Dermis blood vessel endothelial cell (primary cell): ENCODE measurements at regions not wholly inside any gene's neighbourhood (a gene's known extent, or its start where the extent isn't known, plus 50 kb on each side); places are given as distances from the start of the nearest gene placed in this dataset.
"Not testable (repeated sequence)": the region's sequence is repeated elsewhere in the genome, so short reads cannot be mapped to it uniquely, and the experiment has no call there.

ENCODE experiments used
- DNase-seq: peaks from one replicate; pipeline ENCODE4 v3.0.0; 2010

GRCh38 chr1:199551967-199552565, 475.4 kb upstream of the NR5A2 start:
- DNase-seq, result peak; percentile 81

GRCh38 chr1:199553104-199553503, 474.4 kb upstream of the NR5A2 start:
- DNase-seq, result no peak

GRCh38 chr1:199561334-199561733, 466.2 kb upstream of the NR5A2 start:
- DNase-seq, result no peak

GRCh38 chr1:199573047-199573446, 454.5 kb upstream of the NR5A2 start:
- DNase-seq, result peak; percentile 80

- DNase-seq, result no peak
These were observed 452.6 kb upstream of the NR5A2 start for GRCh38 chr1:199574950-199575349.

GRCh38 chr1:199580300-199580699, 447.2 kb upstream of the NR5A2 start:
- no peak for DNase-seq

GRCh38 chr1:199585392-199585791, 442.1 kb upstream of the NR5A2 start:
- DNase-seq, result no peak

- peak; percentile 39 for DNase-seq
These were observed 436.8 kb upstream of the NR5A2 start for GRCh38 chr1:199590708-199591107.

- DNase-seq, result no peak
These were observed 436.0 kb upstream of the NR5A2 start for GRCh38 chr1:199591468-199591867.

- peak; percentile 5 for DNase-seq
These were observed 434.0 kb upstream of the NR5A2 start for GRCh38 chr1:199593475-199593874.

- not testable (repeated sequence) for DNase-seq
These were observed 431.1 kb upstream of the NR5A2 start for GRCh38 chr1:199596448-199596847.

- no peak for DNase-seq
These were observed 430.4 kb upstream of the NR5A2 start for GRCh38 chr1:199597152-199597551.

GRCh38 chr1:199608414-199608813, 419.1 kb upstream of the NR5A2 start:
- no peak for DNase-seq

- DNase-seq, result no peak
These were observed 414.3 kb upstream of the NR5A2 start for GRCh38 chr1:199612976-199613774.

- no peak for DNase-seq
These were observed 410.6 kb upstream of the NR5A2 start for GRCh38 chr1:199616947-199617346.

- DNase-seq, result no peak
These were observed 408.3 kb upstream of the NR5A2 start for GRCh38 chr1:199619223-199619622.

- not testable (repeated sequence) for DNase-seq
These were observed 401.3 kb upstream of the NR5A2 start for GRCh38 chr1:199626228-199626627.

- DNase-seq, result no peak
These were observed 397.9 kb upstream of the NR5A2 start for GRCh38 chr1:199629624-199630023.

- no peak for DNase-seq
These were observed 388.1 kb upstream of the NR5A2 start for GRCh38 chr1:199639453-199639852.

GRCh38 chr1:199641531-199641930, 386.0 kb upstream of the NR5A2 start:
- DNase-seq, result no peak

GRCh38 chr1:199644912-199645311, 382.6 kb upstream of the NR5A2 start:
- DNase-seq, result no peak

- DNase-seq, result peak; percentile 21
These were observed 380.7 kb upstream of the NR5A2 start for GRCh38 chr1:199646761-199647160.

GRCh38 chr1:199657449-199657848, 370.1 kb upstream of the NR5A2 start:
- no peak for DNase-seq

- DNase-seq, result no peak
These were observed 367.4 kb upstream of the NR5A2 start for GRCh38 chr1:199660071-199660470.
